GM18870 (cell line): ENCODE measurements at regions not wholly inside any gene's neighbourhood (a gene's known extent, or its start where the extent isn't known, plus 50 kb on each side); places are given as distances from the start of the nearest gene placed in this dataset.
"Not testable (repeated sequence)": the region's sequence is repeated elsewhere in the genome, so short reads cannot be mapped to it uniquely, and the experiment has no call there.

ENCODE experiments used
- ATAC-seq: cut with Tn5 transposase; IDR thresholded peaks from one replicate; pipeline ENCODE4 v1.9.1; 2021; ENCODE audit warnings: moderate library complexity; ENCODE audit not compliant: unreplicated experiment

DNA sequence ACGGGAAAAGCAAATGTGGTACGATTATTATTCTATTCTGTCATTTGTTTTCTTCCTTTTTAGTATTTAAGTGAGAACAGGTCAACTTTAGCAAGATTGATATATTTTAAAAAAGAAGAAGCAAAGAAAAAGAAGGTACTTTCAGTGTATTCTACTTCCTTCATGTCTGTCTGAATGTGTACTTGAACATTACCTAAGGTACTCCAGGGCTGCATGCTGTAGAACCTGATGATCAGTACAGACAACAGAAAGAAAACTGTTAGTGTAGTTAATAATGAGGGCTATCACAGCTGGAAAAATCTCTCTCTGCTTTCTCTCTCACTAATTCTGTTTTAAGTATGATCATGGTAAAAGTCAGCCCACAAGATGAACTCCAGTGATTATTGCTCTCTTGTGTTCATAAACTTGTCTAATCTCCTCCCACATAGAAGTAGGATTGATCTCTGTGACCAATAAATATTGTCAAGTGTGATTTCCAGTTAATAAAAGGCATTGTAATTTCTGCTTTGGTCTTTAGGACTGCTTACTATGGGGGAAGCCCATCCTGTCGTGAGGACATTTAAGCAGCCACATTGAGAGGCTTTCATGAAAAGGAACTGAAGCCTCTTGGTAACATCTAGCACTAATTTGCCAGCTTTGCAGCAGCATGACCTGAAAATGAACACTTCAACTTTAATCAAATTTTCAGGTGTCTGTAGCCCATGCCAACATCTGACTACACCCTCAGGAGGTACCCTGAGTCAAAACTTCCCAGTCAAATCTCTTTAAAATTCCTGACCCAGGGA, 864.0 kb upstream of the ACO1 start:
- no peak for ATAC-seq

GRCh38 chr9:31535651-31536050, 848.8 kb upstream of the ACO1 start:
- ATAC-seq: no peak

- ATAC-seq: no peak
These were observed 848.0 kb upstream of the ACO1 start for GRCh38 chr9:31536471-31536870.

- ATAC-seq: no peak
These were observed 842.6 kb upstream of the ACO1 start for GRCh38 chr9:31541721-31542281.

- ATAC-seq: peak; percentile 99
These were observed 841.9 kb upstream of the ACO1 start for GRCh38 chr9:31542384-31543055.

GRCh38 chr9:31554941-31555340, 829.5 kb upstream of the ACO1 start:
- no peak for ATAC-seq

DNA sequence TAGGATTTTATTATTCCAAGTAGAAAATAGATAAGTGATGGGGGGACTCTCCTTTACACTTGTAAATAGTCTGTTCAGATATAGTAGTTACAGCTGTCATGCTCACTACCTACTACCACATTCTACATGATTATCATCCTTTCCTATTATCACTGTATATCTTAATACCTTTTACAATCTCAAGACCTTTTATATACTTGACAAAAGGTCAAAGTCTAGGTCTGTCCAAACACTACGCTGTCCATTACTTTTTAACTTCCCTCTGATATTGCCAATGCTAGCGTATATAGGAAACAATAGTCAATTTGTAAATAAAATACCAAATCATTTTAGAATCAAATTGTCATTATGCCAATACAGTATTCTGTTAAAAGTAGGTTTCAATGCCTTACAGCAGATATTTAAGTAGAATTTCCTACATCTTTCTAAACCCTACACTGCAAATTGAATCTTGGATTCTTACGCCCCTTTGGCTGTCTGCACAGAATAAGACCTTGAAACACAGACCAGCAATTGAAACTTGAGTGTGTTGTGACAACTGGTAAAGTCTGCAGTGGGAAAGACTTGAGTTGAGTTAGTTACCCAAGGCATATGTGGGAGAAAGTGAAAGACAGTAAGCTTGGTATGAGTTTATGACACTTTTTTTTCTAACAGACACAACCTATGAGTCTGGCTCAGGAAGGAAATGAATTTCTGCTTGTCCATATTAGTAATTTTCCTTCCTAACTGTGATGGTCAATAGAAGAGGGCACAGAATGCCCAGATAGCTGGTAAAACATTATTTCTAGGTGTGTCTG, 827.6 kb upstream of the ACO1 start:
- peak; percentile 95 for ATAC-seq

DNA sequence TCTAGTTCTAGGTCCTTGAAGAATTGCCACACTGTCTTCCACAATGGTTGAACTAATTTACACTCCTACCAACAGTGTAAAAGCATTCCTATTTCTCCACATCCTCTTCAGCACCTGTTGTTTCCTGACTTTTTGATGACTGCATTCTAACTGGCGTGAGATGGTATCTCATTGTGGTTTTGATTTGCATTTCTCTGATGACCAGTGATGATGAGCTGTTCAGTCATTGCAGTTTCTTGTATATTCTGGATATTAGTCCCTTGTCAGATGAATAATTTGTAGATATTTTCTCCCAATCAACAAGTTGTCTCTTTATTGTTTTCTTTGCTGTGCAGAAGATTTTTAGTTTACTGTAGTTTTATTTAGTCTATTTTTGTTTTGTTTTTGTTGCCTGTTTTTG, 812.3 kb upstream of the ACO1 start:
- not testable (repeated sequence) for ATAC-seq

DNA sequence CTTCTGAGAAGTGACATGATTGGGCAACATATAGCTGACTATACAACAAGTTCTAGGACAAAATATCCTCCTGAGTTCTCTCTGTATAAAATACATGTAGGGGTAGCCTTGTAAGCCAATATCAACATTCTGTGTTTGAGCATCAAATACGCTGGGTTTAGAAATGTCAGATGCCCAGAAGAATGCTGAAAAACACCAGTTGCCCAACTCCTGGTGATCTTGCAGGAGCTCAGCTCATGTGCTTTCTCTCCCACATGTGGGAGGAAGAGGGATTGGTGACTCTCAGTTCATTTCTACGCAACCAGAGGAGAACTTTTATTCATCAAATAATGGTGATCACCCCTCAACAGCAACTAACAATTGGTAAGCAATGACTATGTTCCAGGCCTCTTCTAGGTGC, 810.9 kb upstream of the ACO1 start:
- ATAC-seq: no peak

GRCh38 chr9:31574006-31574765, 810.3 kb upstream of the ACO1 start:
- ATAC-seq: no peak

DNA sequence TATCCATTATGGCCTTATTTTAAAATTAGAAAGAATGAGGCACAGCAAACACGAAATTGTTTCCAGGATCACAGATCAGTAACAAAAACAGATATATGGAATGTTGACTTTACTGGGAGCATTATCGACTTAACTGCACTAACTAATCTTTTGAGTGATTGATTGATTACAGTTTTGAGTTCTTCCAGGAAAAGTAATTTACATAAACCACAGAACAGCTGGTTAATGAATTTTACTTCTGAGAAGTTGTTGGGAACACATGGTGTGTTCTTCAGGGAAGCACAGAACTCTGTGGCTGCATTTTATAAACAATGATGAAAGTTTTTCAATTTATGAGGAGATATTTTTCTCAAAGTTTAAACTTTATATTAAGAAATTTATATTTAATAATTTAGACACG, 802.4 kb upstream of the ACO1 start:
- ATAC-seq: no peak

GRCh38 chr9:31582561-31582960, 801.9 kb upstream of the ACO1 start:
- ATAC-seq: no peak

DNA sequence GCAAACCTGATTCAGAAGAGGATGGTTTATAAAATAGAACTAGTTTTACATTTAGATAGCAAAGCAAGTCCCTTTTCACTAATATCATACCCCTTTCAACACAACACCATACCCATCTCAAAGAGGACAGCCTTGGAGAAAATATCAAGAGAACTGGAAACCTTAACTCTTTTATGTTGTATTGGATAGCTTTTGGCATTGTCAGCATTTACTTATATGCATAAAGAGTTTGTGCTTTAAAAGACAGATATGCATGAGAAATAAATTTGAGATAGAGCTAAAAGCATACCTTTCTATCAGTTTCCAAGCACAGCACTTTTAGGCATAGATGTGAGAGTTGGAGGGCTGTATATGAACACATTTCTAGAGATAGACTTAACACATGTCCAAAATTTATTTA, 799.3 kb upstream of the ACO1 start:
- no peak for ATAC-seq

DNA sequence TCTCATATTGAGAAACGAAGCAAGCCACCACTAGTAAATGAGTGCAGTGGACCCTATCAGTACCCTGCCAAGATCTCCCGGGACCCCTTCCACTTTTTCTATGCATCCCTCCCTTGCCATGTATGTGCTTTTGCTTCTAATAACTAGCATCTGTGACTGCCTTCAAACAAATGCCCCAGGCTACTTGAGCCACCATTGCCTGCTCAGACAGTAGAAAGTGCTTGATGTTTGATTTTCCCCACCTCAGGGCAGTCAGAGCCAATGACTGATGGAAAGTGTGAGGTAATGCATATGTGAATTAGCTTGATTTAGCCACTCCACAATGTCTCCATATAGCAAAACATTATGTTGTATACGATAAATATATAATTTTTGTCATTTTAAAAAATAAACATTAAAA, 797.3 kb upstream of the ACO1 start:
- no peak for ATAC-seq

GRCh38 chr9:31588006-31588405, 796.4 kb upstream of the ACO1 start:
- no peak for ATAC-seq

GRCh38 chr9:31588756-31589155, 795.7 kb upstream of the ACO1 start:
- no peak for ATAC-seq

DNA sequence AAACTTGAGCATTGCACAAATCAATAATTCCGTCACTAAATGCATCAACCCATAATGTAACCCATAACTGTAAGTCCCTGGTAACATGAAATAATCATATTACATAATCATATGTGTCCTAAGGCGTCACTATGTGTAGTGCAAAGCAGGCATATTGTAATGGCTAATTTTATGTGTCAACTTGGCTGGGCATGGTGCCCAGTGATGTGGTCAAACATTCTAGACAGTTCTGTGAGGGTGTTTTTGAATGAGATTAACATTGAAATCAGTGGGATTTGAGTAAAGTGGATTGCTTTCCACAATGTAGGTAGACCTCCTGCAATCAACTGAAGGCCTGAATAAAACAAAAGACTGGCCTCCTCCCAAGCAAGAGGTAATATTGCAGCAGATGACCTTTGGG, 794.4 kb upstream of the ACO1 start:
- ATAC-seq: no peak

DNA sequence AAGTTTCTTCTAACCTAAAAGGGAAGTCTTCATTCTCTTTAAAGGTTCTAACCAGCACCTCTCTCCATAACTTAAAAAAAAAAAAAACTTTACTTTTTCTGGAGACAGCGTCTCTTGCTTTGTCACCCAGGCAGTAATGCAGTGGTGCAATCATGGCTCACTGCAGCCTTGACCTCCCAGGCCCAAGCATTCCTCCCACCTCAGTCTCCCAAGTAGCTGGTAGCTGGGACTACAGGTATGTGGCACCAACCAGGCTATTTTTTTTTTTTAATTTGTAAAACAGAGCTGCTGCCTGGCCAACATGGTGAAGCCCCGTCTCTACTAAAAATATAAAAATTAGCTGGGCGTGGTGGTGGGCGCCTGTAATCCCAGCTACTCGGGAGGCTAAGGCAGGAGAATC, 787.4 kb upstream of the ACO1 start:
- ATAC-seq: not testable (repeated sequence)

DNA sequence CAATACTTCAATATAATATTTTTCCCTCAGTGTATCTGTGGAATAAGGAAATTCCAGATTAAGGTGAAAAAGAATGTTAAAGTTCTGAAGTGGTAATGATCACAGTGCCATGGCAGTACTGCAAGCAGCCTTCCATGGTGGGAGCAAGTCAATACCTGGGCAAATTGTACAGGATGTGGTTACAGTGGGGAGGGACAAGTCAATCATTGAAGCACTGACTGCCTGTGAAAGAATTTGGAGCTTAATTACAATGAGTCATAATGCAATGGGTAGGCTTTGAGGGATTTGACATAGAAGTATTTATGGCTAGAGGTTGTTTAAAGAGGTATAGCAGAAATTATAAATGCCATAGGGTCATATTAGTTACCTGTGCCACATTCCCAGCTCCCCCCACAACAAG, 786.5 kb upstream of the ACO1 start:
- peak; percentile 84 for ATAC-seq

DNA sequence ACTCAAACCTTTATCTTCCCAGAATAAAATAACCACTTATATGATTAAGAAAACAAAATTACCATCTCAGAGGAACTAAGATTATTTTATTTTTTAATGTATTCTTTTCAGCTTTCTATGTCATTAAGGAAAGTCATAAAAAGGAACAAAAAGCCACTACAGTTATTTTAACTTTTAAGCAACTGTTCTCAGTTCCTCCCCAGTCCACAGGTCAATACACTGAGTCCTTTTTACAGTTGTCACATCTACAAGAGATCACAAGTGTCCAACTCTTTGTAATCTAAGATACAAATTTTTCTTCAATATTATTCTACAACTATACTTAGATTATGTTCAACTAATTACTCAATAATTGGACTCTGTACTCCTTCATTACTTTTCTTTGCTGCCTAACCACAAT, 782.8 kb upstream of the ACO1 start:
- ATAC-seq: no peak

GRCh38 chr9:31604531-31604930, 779.9 kb upstream of the ACO1 start:
- ATAC-seq: no peak
